H1 (cell line): ENCODE measurements at regions not wholly inside any gene's neighbourhood (a gene's known extent, or its start where the extent isn't known, plus 50 kb on each side); places are given as distances from the start of the nearest gene placed in this dataset.

Experiments
- CTCF ChIA-PET: fragments of 300-600 bp; sonication (Branson Sonifier 250); formaldehyde crosslinking; loops from one replicate; lab custom pipeline; 2021; ENCODE audit not compliant: partially characterized antibody; lab: Charles Lee
- POLR2A ChIA-PET: fragments of 300-600 bp; sonication (Branson Sonifier 250); formaldehyde crosslinking; loops from one replicate; lab custom pipeline; 2021; ENCODE audit warnings: inconsistent platforms; ENCODE audit not compliant: partially characterized antibody; lab: Charles Lee
- DNase-seq, 2 experiments: peaks; one replicate each; pipeline versions ENCODE4 v3.0.0 to v3.0.0-alpha.2; 2010 to 2022; ENCODE audit warnings: low spot score in 2 of 2, low read depth in 1 of 2, mixed read lengths in 1 of 2
- FAIRE-seq: peaks from 2 replicates; lab custom pipeline; 2011; peaks lifted over from hg19 to GRCh38; lab: Jason Lieb, UNC
- H2AFZ ChIP-seq: 2 replicates; pipeline ENCODE4 v1.8.1; 2012; ENCODE audit warnings: low read length, inconsistent platforms
- H2AK5ac ChIP-seq: 2 replicates; pipeline ENCODE4 v1.6.1; 2013; ENCODE audit warnings: low read depth, low read length
- H2BK120ac ChIP-seq: replicated peaks from 2 replicates; pipeline ENCODE3; 2013; ENCODE audit warnings: low read depth, low read length, inconsistent platforms
- H2BK12ac ChIP-seq: 2 replicates; pipeline ENCODE4 v1.6.1; 2013; ENCODE audit warnings: low read depth, low read length
- H2BK15ac ChIP-seq: 2 replicates; pipeline ENCODE4 v1.6.1; 2013; ENCODE audit warnings: low read length
- H2BK20ac ChIP-seq: 2 replicates; pipeline ENCODE4 v1.6.1; 2013; ENCODE audit warnings: low read length
- H2BK5ac ChIP-seq: 2 replicates; pipeline ENCODE4 v1.6.1; 2013; ENCODE audit warnings: low read depth, low read length
- H3K14ac ChIP-seq: 2 replicates; pipeline ENCODE4 v1.6.1; 2013; ENCODE audit warnings: inconsistent platforms; ENCODE audit not compliant: insufficient read length
- H3K18ac ChIP-seq: 2 replicates; pipeline ENCODE4 v1.6.1; 2013; ENCODE audit warnings: low read length; ENCODE audit errors: extremely low read depth
- H3K23ac ChIP-seq: 2 replicates; pipeline ENCODE4 v1.6.1; 2013; ENCODE audit warnings: inconsistent platforms; ENCODE audit not compliant: insufficient read length
- H3K23me2 ChIP-seq: 2 replicates; pipeline ENCODE4 v1.6.1; 2013; ENCODE audit warnings: low read depth, low read length
- H3K27ac ChIP-seq: 2 replicates; pipeline ENCODE4 v1.6.1; 2011; ENCODE audit warnings: low read depth, low read length, inconsistent platforms
- H3K27me3 ChIP-seq, 4 experiments: replicated peaks in 1 of 4; 1 replicate in 1 of 4; 2 replicates in 3 of 4; pipeline versions ENCODE4 v1.6.1 to v1.8.1; 2011 to 2013; ENCODE audit warnings: low read length in 3 of 4, mild to moderate bottlenecking in 3 of 4, inconsistent platforms in 2 of 4, mixed read lengths in 2 of 4, moderate library complexity in 1 of 4; ENCODE audit not compliant: control insufficient read depth in 3 of 4, insufficient read depth in 3 of 4; ENCODE audit errors: extremely low read depth in 1 of 4
- H3K36me3 ChIP-seq, 4 experiments: 2 replicates each; pipeline versions ENCODE4 v1.6.1 to v1.8.1; 2011 to 2013; ENCODE audit warnings: mild to moderate bottlenecking in 4 of 4, low read length in 3 of 4, moderate library complexity in 2 of 4, control low read depth in 1 of 4, inconsistent platforms in 1 of 4; ENCODE audit not compliant: insufficient read depth in 4 of 4, control insufficient read depth in 2 of 4
- H3K4ac ChIP-seq: replicated peaks from 2 replicates; pipeline ENCODE3; 2013; ENCODE audit warnings: low read length, low read depth, mixed read lengths, inconsistent platforms; ENCODE audit not compliant: insufficient read length
- H3K4me1 ChIP-seq, 4 experiments: replicated peaks in 1 of 4; 1 replicate in 1 of 4; 2 replicates in 3 of 4; pipeline versions ENCODE4 v1.6.1 to v1.8.1; 2011 to 2013; ENCODE audit warnings: low read length in 3 of 4, inconsistent platforms in 2 of 4, mixed read lengths in 1 of 4; ENCODE audit not compliant: insufficient read depth in 4 of 4, control insufficient read depth in 3 of 4
- H3K4me2 ChIP-seq, 2 experiments: 2 replicates each; pipeline versions ENCODE4 v1.6.1 to v1.8.1; 2011 to 2013; ENCODE audit warnings: low read depth in 2 of 2, low read length in 2 of 2, control low read depth in 1 of 2, inconsistent platforms in 1 of 2, mild to moderate bottlenecking in 1 of 2; ENCODE audit not compliant: insufficient read depth in 1 of 2
- H3K4me3 ChIP-seq, 4 experiments: fragments of 200-600, 300-600 bp in 1 of 4; sonication (generic), shearing (Covaris generic), sonication (Bioruptor Twin) in 1 of 4; 2 replicates each; pipeline versions ENCODE4 v1.5.1 to v1.8.1; 2011 to 2016; ENCODE audit warnings: low read length in 4 of 4, low read depth in 3 of 4, control low read depth in 2 of 4, inconsistent platforms in 2 of 4, mild to moderate bottlenecking in 2 of 4, mixed read lengths in 1 of 4, moderate library complexity in 1 of 4; ENCODE audit not compliant: insufficient read depth in 2 of 4; ENCODE audit errors: extremely low read depth in 1 of 4
- H3K56ac ChIP-seq: replicated peaks from 2 replicates; pipeline ENCODE3; 2013; ENCODE audit warnings: low read depth, mild to moderate bottlenecking, mixed read lengths, low read length, inconsistent platforms; ENCODE audit not compliant: insufficient read length
- H3K79me1 ChIP-seq: 2 replicates; pipeline ENCODE4 v1.6.1; 2013; ENCODE audit warnings: low read depth, low read length, control low read depth
- H3K79me2 ChIP-seq, 2 experiments: 2 replicates each; pipeline versions ENCODE4 v1.6.1 to v1.8.1; 2012 to 2013; ENCODE audit warnings: low read length in 2 of 2, mild to moderate bottlenecking in 2 of 2, inconsistent platforms in 1 of 2; ENCODE audit not compliant: insufficient read depth in 2 of 2, control insufficient read depth in 1 of 2
- H3K9ac ChIP-seq, 4 experiments: replicated peaks in 1 of 4; 1 replicate in 1 of 4; 2 replicates in 3 of 4; pipeline versions ENCODE4 v1.6.1 to v1.8.1; 2011 to 2013; ENCODE audit warnings: low read depth in 3 of 4, low read length in 3 of 4, control low read depth in 2 of 4, mild to moderate bottlenecking in 2 of 4, moderate library complexity in 2 of 4, inconsistent platforms in 1 of 4; ENCODE audit errors: extremely low read depth in 1 of 4
- H3K9me3 ChIP-seq, 2 experiments: 2 replicates each; pipeline versions ENCODE4 v1.6.1 to v1.8.1; 2012 to 2013; ENCODE audit warnings: mild to moderate bottlenecking in 2 of 2, moderate library complexity in 2 of 2, control low read depth in 1 of 2, inconsistent platforms in 1 of 2, low read depth in 1 of 2, low read length in 1 of 2, mixed read lengths in 1 of 2; ENCODE audit not compliant: insufficient read depth in 2 of 2
- H4K20me1 ChIP-seq, 2 experiments: replicated peaks in 1 of 2; 2 replicates each; pipeline versions ENCODE3 to v1.8.1; 2011 to 2013; ENCODE audit warnings: inconsistent platforms in 2 of 2, low read length in 2 of 2, mild to moderate bottlenecking in 1 of 2; ENCODE audit not compliant: insufficient read depth in 2 of 2, control insufficient read depth in 1 of 2
- H4K5ac ChIP-seq: 2 replicates; pipeline ENCODE4 v1.6.1; 2013; ENCODE audit warnings: low read length, low read depth, mixed read lengths, inconsistent platforms; ENCODE audit not compliant: insufficient read length
- H4K8ac ChIP-seq: 2 replicates; pipeline ENCODE4 v1.8.0; 2013; ENCODE audit warnings: mild to moderate bottlenecking, moderate library complexity, low read length, inconsistent platforms; ENCODE audit not compliant: insufficient read depth; ENCODE audit errors: extremely low read depth
- H4K91ac ChIP-seq: replicated peaks from 2 replicates; pipeline ENCODE3; 2013; ENCODE audit warnings: low read length, mixed read lengths, inconsistent platforms; ENCODE audit not compliant: insufficient read length
- CEBPB ChIP-seq: IDR thresholded peaks from 2 replicates; pipeline ENCODE4 v1.6.1; 2012; ENCODE audit warnings: low read depth, low read length
- CREB1 ChIP-seq: IDR thresholded peaks from 2 replicates; pipeline ENCODE4 v1.6.1; 2012; ENCODE audit warnings: inconsistent platforms
- EP300 ChIP-seq, 2 experiments: IDR thresholded peaks; 1 replicate in 1 of 2; 2 replicates in 1 of 2; pipeline ENCODE4 v1.6.1; 2011 to 2012; ENCODE audit warnings: low read depth in 2 of 2, low read length in 2 of 2, mild to moderate bottlenecking in 2 of 2, borderline replicate concordance in 1 of 2, inconsistent platforms in 1 of 2, moderate library complexity in 1 of 2
- EZH2 ChIP-seq: fragments of 200-600 bp; sonication (generic); IDR thresholded peaks from 2 replicates; pipeline ENCODE4 v1.7.1; 2012; ENCODE audit warnings: low read depth, mild to moderate bottlenecking, moderate library complexity, low read length, inconsistent platforms; ENCODE audit not compliant: severe bottlenecking
- FOSL1 ChIP-seq: IDR thresholded peaks from 2 replicates; pipeline ENCODE4 v1.6.1; 2011; ENCODE audit warnings: mild to moderate bottlenecking, low read depth, low read length, moderate library complexity; ENCODE audit not compliant: insufficient read depth
- HDAC2 ChIP-seq, 2 experiments: fragments of 300-600 bp in 1 of 2; sonication (generic) in 1 of 2; IDR thresholded peaks; 2 replicates each; pipeline ENCODE4 v1.6.1; 2011 to 2012; ENCODE audit warnings: low read depth in 2 of 2, low read length in 2 of 2, mild to moderate bottlenecking in 2 of 2, moderate library complexity in 2 of 2, borderline replicate concordance in 1 of 2, inconsistent platforms in 1 of 2
- NANOG ChIP-seq: IDR thresholded peaks from 2 replicates; pipeline ENCODE4 v1.6.1; 2011; ENCODE audit warnings: low read length, low read depth, mild to moderate bottlenecking, inconsistent platforms; ENCODE audit not compliant: insufficient read depth, poor library complexity, severe bottlenecking
- POLR2AphosphoS5 ChIP-seq: IDR thresholded peaks from 2 replicates; pipeline ENCODE4 v1.6.1; 2011; ENCODE audit warnings: low read depth, low read length
- POU5F1 ChIP-seq: IDR thresholded peaks from 2 replicates; pipeline ENCODE4 v1.6.1; 2011; ENCODE audit warnings: low read depth, mild to moderate bottlenecking, low read length, moderate library complexity
- SIN3A ChIP-seq, 2 experiments: IDR thresholded peaks in 1 of 2; conservative IDR thresholded peaks in 1 of 2; 2 replicates each; pipeline ENCODE4 v1.6.1; 2011 to 2012; ENCODE audit warnings: low read length in 2 of 2, improper control_type of control experiment in 1 of 2, low read depth in 1 of 2, mild to moderate bottlenecking in 1 of 2
- TAF7 ChIP-seq: optimal IDR thresholded peaks from 2 replicates; pipeline ENCODE3; 2011; ENCODE audit warnings: low read depth, mild to moderate bottlenecking, inconsistent platforms, low read length, moderate library complexity, borderline replicate concordance
- TBP ChIP-seq: IDR thresholded peaks from 2 replicates; pipeline ENCODE4 v1.6.1; 2011; ENCODE audit warnings: low read depth, low read length, improper control_type of control experiment
- TCF12 ChIP-seq: IDR thresholded peaks from 2 replicates; pipeline ENCODE4 v1.6.1; 2011; ENCODE audit warnings: low read depth, mild to moderate bottlenecking, low read length
- WGBS, 2 experiments: shearing (Covaris generic) in 1 of 2; methylation state at CpG; one replicate each; pipeline versions ENCODE4 v1.1.6 to v1.1.7; 2013 to 2015; ENCODE audit warnings: low lambda C conversion rate in 2 of 2, mixed read lengths in 2 of 2, inconsistent platforms in 1 of 2, low coverage in 1 of 2, missing lambda C conversion rate in 1 of 2; ENCODE audit not compliant: insufficient replicate concordance in 2 of 2, insufficient coverage in 1 of 2, insufficient read length in 1 of 2; ENCODE audit errors: extremely low coverage in 1 of 2, missing lambda C conversion rate in 1 of 2; 5-methylcytosine and 5-hydroxymethylcytosine counted together

DNA sequence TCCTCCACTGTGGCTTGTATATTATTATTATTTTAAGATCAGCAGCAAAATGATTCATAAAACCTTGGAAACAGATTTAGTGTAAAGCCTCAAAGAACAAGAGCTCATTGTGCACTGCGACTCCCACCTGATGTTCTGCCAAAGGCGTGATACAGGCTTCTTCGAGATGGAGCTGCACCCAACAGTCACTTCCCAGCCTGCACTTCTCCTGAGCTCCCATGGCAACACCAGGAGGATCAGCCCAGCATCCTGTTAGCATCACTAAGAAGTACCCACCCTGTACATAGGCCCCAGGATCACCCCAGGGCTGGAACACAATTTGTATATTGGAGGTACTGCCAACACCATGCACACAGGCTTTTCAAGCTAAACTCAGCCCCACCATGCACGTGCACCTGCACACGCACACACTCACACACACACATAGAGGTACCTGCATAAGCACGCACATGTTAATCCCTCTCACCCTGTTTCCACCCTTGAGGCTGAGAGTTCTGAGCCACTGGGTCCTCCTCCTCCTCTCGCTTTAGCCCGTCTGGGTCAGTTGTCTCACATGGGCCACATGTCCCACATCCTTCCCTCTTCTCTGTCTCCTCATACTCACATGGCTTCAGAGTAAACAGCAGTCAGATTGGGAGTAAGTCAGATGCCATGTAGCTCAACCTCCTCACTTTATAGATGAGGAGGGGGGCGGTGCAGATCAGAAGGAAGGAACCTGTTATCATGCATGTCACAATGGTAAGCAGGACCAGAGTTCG, 281.9 kb upstream of the POU3F1 start:
- 85% methylated on average over 10 of the region's 10 CpGs; no CpG with 5 or more reads in 1 of the 2 experiments for WGBS, 2 experiments
- no peak overlapping the region for H2BK15ac ChIP-seq
- no peak overlapping the region for H2BK20ac ChIP-seq
- no peaks in the 10 kb centered on the region for H3K4me1 ChIP-seq
- no peak overlapping the region for H3K4me2 ChIP-seq
- no peak overlapping the region for H3K9ac ChIP-seq
- no peak overlapping the region for H3K14ac ChIP-seq
- H3K27me3 ChIP-seq = no peaks in the 10 kb centered on the region
- ChIA-PET CTCF (interaction anchor here (0.6 to 2.1 kb wide), 4 partner anchors 11 to 1392 kb away, joined by 3 to 6 read pairs (median 4); no protein-coding TSS in a partner anchor), POLR2A (no interaction called here)
- no peak overlapping the region for H3K4me3 ChIP-seq
- no peak overlapping the region for H4K8ac ChIP-seq
- H3K23me2 ChIP-seq = no peaks in the 10 kb centered on the region
- H4K5ac ChIP-seq = no peak overlapping the region
- H3K18ac ChIP-seq = no peak overlapping the region
- H4K91ac ChIP-seq = no peak overlapping the region
- no peak overlapping the region for H2AK5ac ChIP-seq
- H4K20me1 ChIP-seq = no peaks in the 10 kb centered on the region
- H3K9me3 ChIP-seq = no peaks in the 10 kb centered on the region
- no peak overlapping the region for H2AFZ ChIP-seq
- FAIRE-seq (no peak), DNase-seq (no peak)
- no peaks in the 10 kb centered on the region for H3K79me2 ChIP-seq
- no peaks in the 10 kb centered on the region for H3K36me3 ChIP-seq
- H3K23ac ChIP-seq = no peak overlapping the region
- no peak overlapping the region for H2BK120ac ChIP-seq
- H3K56ac ChIP-seq = no peak overlapping the region
- H2BK12ac ChIP-seq = no peak overlapping the region
- no peak overlapping the region for H3K27ac ChIP-seq
- H3K4ac ChIP-seq = no peak overlapping the region
- no peak overlapping the region for H2BK5ac ChIP-seq
- no peaks in the 10 kb centered on the region for H3K79me1 ChIP-seq
- TF ChIP-seq TBP (no peak), POU5F1 (no peak), EZH2 (no peak), SIN3A (conservative IDR thresholded peaks at IDR 0.05 in 1 of 2, IDR thresholded peaks at IDR 0.05 in 1 of 2; ENCODE audit: low read depth in 1 of 2, low read length in 2 of 2) (no peak), TCF12 (no peak), NANOG (no peak), FOSL1 (no peak), TAF7 (no peak), CREB1 (no peak), POLR2AphosphoS5 (no peak), HDAC2 (IDR thresholded peaks at IDR 0.05; ENCODE audit: borderline replicate concordance in 1 of 2, low read depth in 2 of 2, low read length in 2 of 2) (no peak), EP300 (IDR thresholded peaks at IDR 0.05; ENCODE audit: borderline replicate concordance in 1 of 2, low read depth in 2 of 2, low read length in 2 of 2) (no peak), CEBPB (no peak)
